IPS-20b (cell line): ENCODE measurements at regions not wholly inside any gene's neighbourhood (a gene's known extent, or its start where the extent isn't known, plus 50 kb on each side); places are given as distances from the start of the nearest gene placed in this dataset.

Experiments used
- H3K27ac ChIP-seq: one replicate; pipeline ENCODE4 v1.5.1; 2013; ENCODE audit warnings: low read length
- H3K27me3 ChIP-seq: 2 replicates; pipeline ENCODE4 v1.6.1; 2013; ENCODE audit warnings: mild to moderate bottlenecking, low read length, inconsistent platforms; ENCODE audit not compliant: insufficient read depth
- H3K36me3 ChIP-seq: 2 replicates; pipeline ENCODE4 v1.6.1; 2013; ENCODE audit warnings: low read depth, mild to moderate bottlenecking, inconsistent platforms, low read length, moderate library complexity; ENCODE audit not compliant: insufficient read depth
- H3K4me1 ChIP-seq: 2 replicates; pipeline ENCODE4 v1.6.1; 2013; ENCODE audit warnings: mild to moderate bottlenecking, control low read depth, inconsistent platforms, low read length, moderate library complexity; ENCODE audit not compliant: insufficient read depth
- H3K4me3 ChIP-seq: 2 replicates; pipeline ENCODE4 v1.5.1; 2013; ENCODE audit warnings: mild to moderate bottlenecking, low read length, inconsistent platforms
- H3K9ac ChIP-seq: 2 replicates; pipeline ENCODE4 v1.6.1; 2013; ENCODE audit warnings: low read depth, mild to moderate bottlenecking, inconsistent platforms, low read length, moderate library complexity
- H3K9me3 ChIP-seq: 2 replicates; pipeline ENCODE4 v1.6.1; 2013; ENCODE audit warnings: mild to moderate bottlenecking, low read depth, low read length, inconsistent platforms; ENCODE audit not compliant: insufficient read depth

- no peak overlapping the region for H3K9ac ChIP-seq
- H3K27me3 ChIP-seq: no peaks in the 10 kb centered on the region
- no peaks in the 10 kb centered on the region for H3K36me3 ChIP-seq
- H3K9me3 ChIP-seq: no peaks in the 10 kb centered on the region
- no peaks in the 10 kb centered on the region for H3K4me1 ChIP-seq
- no peak overlapping the region for H3K27ac ChIP-seq
- no peak overlapping the region for H3K4me3 ChIP-seq
Measured at GRCh38 chr16:11409398-11409797, 64.1 kb downstream of the RMI2 start.

- Histone ChIP-seq H3K4me3 (no peak overlapping the region), H3K36me3 (no peaks in the 10 kb centered on the region), H3K9me3 (no peaks in the 10 kb centered on the region), H3K4me1 (no peaks in the 10 kb centered on the region; the same call in 1 of the 2 replicates), H3K27me3 (no peaks in the 10 kb centered on the region), H3K27ac (no peak overlapping the region), H3K9ac (no peak overlapping the region)
Measured at GRCh38 chr16:11410376-11411058, 65.3 kb downstream of the RMI2 start.

GRCh38 chr16:11411059-11411550 is 65.8 kb downstream of the RMI2 start:
- no peaks in the 10 kb centered on the region for H3K36me3 ChIP-seq
- no peaks in the 10 kb centered on the region for H3K27me3 ChIP-seq
- H3K9ac ChIP-seq: no peak overlapping the region
- no peak overlapping the region for H3K4me3 ChIP-seq
- no peaks in the 10 kb centered on the region for H3K9me3 ChIP-seq
- H3K4me1 ChIP-seq: no peaks in the 10 kb centered on the region; the same call in 1 of the 2 replicates
- H3K27ac ChIP-seq: no peak overlapping the region

GRCh38 chr16:11412175-11412904 is 67.1 kb downstream of the RMI2 start:
- no peak overlapping the region for H3K4me3 ChIP-seq

GRCh38 chr16:11412965-11413887 is 68.0 kb downstream of the RMI2 start:
- Histone ChIP-seq H3K27ac (no peak overlapping the region), H3K27me3 (no peaks in the 10 kb centered on the region), H3K9me3 (no peaks in the 10 kb centered on the region), H3K9ac (no peak overlapping the region), H3K36me3 (no peaks in the 10 kb centered on the region), H3K4me1 (no peaks in the 10 kb centered on the region; the same call in 1 of the 2 replicates), H3K4me3 (no peak overlapping the region)

More at GRCh38 chr16:11412175-11412904, 67.1 kb downstream of the RMI2 start:
- Histone ChIP-seq H3K9me3 (no peaks in the 10 kb centered on the region), H3K4me1 (no peaks in the 10 kb centered on the region; the same call in 1 of the 2 replicates), H3K9ac (no peak overlapping the region), H3K27me3 (no peaks in the 10 kb centered on the region), H3K27ac (no peak overlapping the region), H3K36me3 (no peaks in the 10 kb centered on the region)

- H3K9me3 ChIP-seq: no peaks in the 10 kb centered on the region
- H3K9ac ChIP-seq: no peak overlapping the region
- H3K4me1 ChIP-seq: no peaks in the 10 kb centered on the region; the same call in 1 of the 2 replicates
- no peaks in the 10 kb centered on the region for H3K27me3 ChIP-seq
- no peaks in the 10 kb centered on the region for H3K36me3 ChIP-seq
- no peak overlapping the region for H3K27ac ChIP-seq
- no peak overlapping the region for H3K4me3 ChIP-seq
Measured at GRCh38 chr16:11413907-11414595, 68.8 kb downstream of the RMI2 start.

GRCh38 chr16:11414815-11415775 is 69.8 kb downstream of the RMI2 start:
- no peaks in the 10 kb centered on the region for H3K9me3 ChIP-seq
- no peak overlapping the region for H3K27ac ChIP-seq
- H3K9ac ChIP-seq: no peak overlapping the region
- no peaks in the 10 kb centered on the region for H3K36me3 ChIP-seq
- H3K4me1 ChIP-seq: no peaks in the 10 kb centered on the region; the same call in 1 of the 2 replicates
- no peak overlapping the region for H3K4me3 ChIP-seq
- H3K27me3 ChIP-seq: no peaks in the 10 kb centered on the region

GRCh38 chr16:11416228-11417001 is 71.2 kb downstream of the RMI2 start:
- Histone ChIP-seq H3K4me3 (no peak overlapping the region), H3K9ac (no peak overlapping the region), H3K4me1 (no peaks in the 10 kb centered on the region; the same call in 1 of the 2 replicates), H3K36me3 (no peaks in the 10 kb centered on the region), H3K27me3 (no peaks in the 10 kb centered on the region), H3K9me3 (no peaks in the 10 kb centered on the region), H3K27ac (no peak overlapping the region)

GRCh38 chr16:11417487-11417886 is 72.2 kb downstream of the RMI2 start:
- Histone ChIP-seq H3K36me3 (no peaks in the 10 kb centered on the region), H3K4me1 (no peaks in the 10 kb centered on the region; the same call in 1 of the 2 replicates), H3K27me3 (no peaks in the 10 kb centered on the region), H3K27ac (no peak overlapping the region), H3K9me3 (no peaks in the 10 kb centered on the region), H3K9ac (no peak overlapping the region), H3K4me3 (no peak overlapping the region)

- no peaks in the 10 kb centered on the region for H3K9me3 ChIP-seq
- H3K27ac ChIP-seq: no peak overlapping the region
Measured at GRCh38 chr16:11418506-11418905, 73.2 kb downstream of the RMI2 start.

More at GRCh38 chr16:11418506-11418905, 73.2 kb downstream of the RMI2 start:
- H3K4me3 ChIP-seq: no peak overlapping the region
- H3K36me3 ChIP-seq: no peaks in the 10 kb centered on the region
- no peaks in the 10 kb centered on the region for H3K27me3 ChIP-seq
- H3K4me1 ChIP-seq: no peaks in the 10 kb centered on the region; the same call in 1 of the 2 replicates
- no peak overlapping the region for H3K9ac ChIP-seq
